H9 (cell line): ENCODE measurements at regions not wholly inside any gene's neighbourhood (a gene's known extent, or its start where the extent isn't known, plus 50 kb on each side); places are given as distances from the start of the nearest gene placed in this dataset.

Source experiments
- DNase-seq: peaks from one replicate; pipeline ENCODE4 v3.0.0-alpha.2; 2017
- H2AFZ ChIP-seq: one replicate; pipeline ENCODE4 v1.6.1; 2013; ENCODE audit warnings: mild to moderate bottlenecking, low read length, control low read depth, moderate library complexity
- H2AK5ac ChIP-seq: 2 replicates; pipeline ENCODE4 v1.6.1; 2013; ENCODE audit warnings: low read length, control low read depth, mixed read lengths; ENCODE audit not compliant: insufficient read length
- H2BK120ac ChIP-seq: one replicate; pipeline ENCODE4 v1.6.1; 2013; ENCODE audit warnings: low read depth, mild to moderate bottlenecking, low read length, control low read depth, inconsistent platforms; ENCODE audit not compliant: poor library complexity, severe bottlenecking
- H2BK12ac ChIP-seq: 2 replicates; pipeline ENCODE4 v1.6.1; 2013; ENCODE audit warnings: low read length, control low read depth, mixed read lengths, low read depth; ENCODE audit not compliant: insufficient read length
- H2BK15ac ChIP-seq: 2 replicates; pipeline ENCODE4 v1.6.1; 2013; ENCODE audit warnings: low read depth, low read length, control low read depth
- H2BK20ac ChIP-seq: one replicate; pipeline ENCODE4 v1.6.1; 2013; ENCODE audit warnings: low read depth, mild to moderate bottlenecking, low read length, control low read depth, inconsistent platforms; ENCODE audit not compliant: poor library complexity, severe bottlenecking
- H2BK5ac ChIP-seq: 2 replicates; pipeline ENCODE4 v1.6.1; 2013; ENCODE audit warnings: low read length, control low read depth, mixed read lengths; ENCODE audit not compliant: insufficient read length
- H3K14ac ChIP-seq: 2 replicates; pipeline ENCODE4 v1.6.1; 2013; ENCODE audit warnings: low read length, control low read depth; ENCODE audit not compliant: insufficient read depth
- H3K18ac ChIP-seq: 2 replicates; pipeline ENCODE4 v1.6.1; 2013; ENCODE audit warnings: low read depth, mild to moderate bottlenecking, mixed read lengths, low read length, control low read depth; ENCODE audit not compliant: insufficient read length
- H3K23ac ChIP-seq: 2 replicates; pipeline ENCODE4 v1.6.1; 2013; ENCODE audit warnings: low read length, control low read depth, mixed read lengths, low read depth; ENCODE audit not compliant: insufficient read length
- H3K23me2 ChIP-seq: 2 replicates; pipeline ENCODE4 v1.6.1; 2013; ENCODE audit warnings: low read depth, mild to moderate bottlenecking, mixed read lengths, low read length, control low read depth; ENCODE audit not compliant: insufficient read length, poor library complexity, severe bottlenecking
- H3K27ac ChIP-seq: 2 replicates; pipeline ENCODE4 v1.5.1; 2013; ENCODE audit warnings: low read length, control low read depth, mixed read lengths, low read depth; ENCODE audit not compliant: insufficient read length
- H3K27me3 ChIP-seq: 2 replicates; pipeline ENCODE4 v1.6.1; 2013; ENCODE audit warnings: low read length, control low read depth, inconsistent platforms; ENCODE audit not compliant: insufficient read depth
- H3K4ac ChIP-seq: 2 replicates; pipeline ENCODE4 v1.6.1; 2013; ENCODE audit warnings: low read depth, mild to moderate bottlenecking, control low read depth, inconsistent platforms, low read length, moderate library complexity
- H3K4me1 ChIP-seq: 2 replicates; pipeline ENCODE4 v1.6.1; 2013; ENCODE audit warnings: low read length, control low read depth, inconsistent platforms; ENCODE audit not compliant: insufficient read depth
- H3K4me2 ChIP-seq: 2 replicates; pipeline ENCODE4 v1.6.1; 2013; ENCODE audit warnings: low read length, control low read depth, mixed read lengths; ENCODE audit not compliant: insufficient read length, insufficient read depth
- H3K56ac ChIP-seq: 2 replicates; pipeline ENCODE4 v1.6.1; 2013; ENCODE audit warnings: low read depth, mild to moderate bottlenecking, mixed read lengths, low read length, control low read depth; ENCODE audit not compliant: insufficient read length
- H3K79me1 ChIP-seq: 2 replicates; pipeline ENCODE4 v1.6.1; 2013; ENCODE audit warnings: low read depth, mild to moderate bottlenecking, moderate library complexity, low read length, control low read depth, inconsistent platforms; ENCODE audit not compliant: insufficient read depth, poor library complexity, severe bottlenecking
- H3K79me2 ChIP-seq: 2 replicates; pipeline ENCODE4 v1.6.1; 2013; ENCODE audit warnings: low read length, control low read depth, inconsistent platforms; ENCODE audit not compliant: insufficient read depth
- H3K9ac ChIP-seq: 2 replicates; pipeline ENCODE4 v1.6.1; 2013; ENCODE audit warnings: low read length, control low read depth, mixed read lengths; ENCODE audit not compliant: insufficient read length; ENCODE audit errors: extremely low read depth
- H3K9me3 ChIP-seq: one replicate; pipeline ENCODE4 v1.6.1; 2013; ENCODE audit warnings: low read depth, low read length, inconsistent platforms; ENCODE audit not compliant: control insufficient read depth
- H3T11ph ChIP-seq: one replicate; pipeline ENCODE4 v1.6.1; 2013; ENCODE audit warnings: mild to moderate bottlenecking, low read length, control low read depth, inconsistent platforms
- H4K20me1 ChIP-seq: one replicate; pipeline ENCODE4 v1.6.1; 2013; ENCODE audit not compliant: control insufficient read depth, insufficient read length, insufficient read depth
- H4K5ac ChIP-seq: 2 replicates; pipeline ENCODE4 v1.6.1; 2013; ENCODE audit warnings: low read depth, mild to moderate bottlenecking, mixed read lengths, low read length, control low read depth; ENCODE audit not compliant: insufficient read length
- H4K8ac ChIP-seq: replicated peaks from 2 replicates; pipeline ENCODE4 v1.6.1; 2013; ENCODE audit warnings: low read length, control low read depth, mixed read lengths, low read depth; ENCODE audit not compliant: insufficient read length
- H4K91ac ChIP-seq: 2 replicates; pipeline ENCODE4 v1.6.1; 2013; ENCODE audit warnings: low read depth, mild to moderate bottlenecking, moderate library complexity, mixed read lengths, low read length, control low read depth; ENCODE audit not compliant: insufficient read length
- H3K27ac Mint-ChIP-seq, 3 experiments: 2 replicates in 2 of 3; 3 replicates in 1 of 3; pipeline ENCODE4 v1.8.0; 2020 to 2021; ENCODE audit warnings: mixed read lengths in 3 of 3, mild to moderate bottlenecking in 1 of 3, moderate library complexity in 1 of 3
- H3K27me3 Mint-ChIP-seq: 2 replicates; pipeline ENCODE4 v1.8.0; 2021; ENCODE audit warnings: low read depth, mild to moderate bottlenecking, moderate library complexity, mixed read lengths
- H3K36me3 Mint-ChIP-seq, 3 experiments: 2 replicates in 2 of 3; 3 replicates in 1 of 3; pipeline ENCODE4 v1.8.0; 2020 to 2021; ENCODE audit warnings: low read depth in 3 of 3, mixed read lengths in 3 of 3; ENCODE audit not compliant: insufficient read depth in 1 of 3
- H3K4me1 Mint-ChIP-seq, 2 experiments: 2 replicates each; pipeline ENCODE4 v1.8.0; 2020; ENCODE audit warnings: mixed read lengths in 2 of 2
- H3K4me3 Mint-ChIP-seq, 2 experiments: 2 replicates in 1 of 2; 3 replicates in 1 of 2; pipeline ENCODE4 v1.8.0; 2020 to 2021; ENCODE audit warnings: mild to moderate bottlenecking in 2 of 2, mixed read lengths in 2 of 2, moderate library complexity in 1 of 2
- H3K9me3 Mint-ChIP-seq, 2 experiments: 2 replicates in 1 of 2; 3 replicates in 1 of 2; pipeline ENCODE4 v1.8.0; 2020; ENCODE audit warnings: mild to moderate bottlenecking in 2 of 2, mixed read lengths in 2 of 2, moderate library complexity in 1 of 2
- WGBS: extraction: QIAGEN DNeasy Blood & Tissue Kit; methylation state at CpG from one replicate; pipeline ENCODE4 v1.1.7; 2013; ENCODE audit warnings: missing lambda C conversion rate, low lambda C conversion rate, mixed read lengths; ENCODE audit not compliant: insufficient read length; ENCODE audit errors: extremely low coverage; 5-methylcytosine and 5-hydroxymethylcytosine counted together
- TF ChIP-seq, protein P1 (sequence below): fragments of 200-600 bp; sonication (generic); conservative IDR thresholded peaks from 3 replicates; pipeline ENCODE4 v1.8.0; 2021; ENCODE audit warnings: antibody characterized with exemption, mild to moderate bottlenecking

DNA sequence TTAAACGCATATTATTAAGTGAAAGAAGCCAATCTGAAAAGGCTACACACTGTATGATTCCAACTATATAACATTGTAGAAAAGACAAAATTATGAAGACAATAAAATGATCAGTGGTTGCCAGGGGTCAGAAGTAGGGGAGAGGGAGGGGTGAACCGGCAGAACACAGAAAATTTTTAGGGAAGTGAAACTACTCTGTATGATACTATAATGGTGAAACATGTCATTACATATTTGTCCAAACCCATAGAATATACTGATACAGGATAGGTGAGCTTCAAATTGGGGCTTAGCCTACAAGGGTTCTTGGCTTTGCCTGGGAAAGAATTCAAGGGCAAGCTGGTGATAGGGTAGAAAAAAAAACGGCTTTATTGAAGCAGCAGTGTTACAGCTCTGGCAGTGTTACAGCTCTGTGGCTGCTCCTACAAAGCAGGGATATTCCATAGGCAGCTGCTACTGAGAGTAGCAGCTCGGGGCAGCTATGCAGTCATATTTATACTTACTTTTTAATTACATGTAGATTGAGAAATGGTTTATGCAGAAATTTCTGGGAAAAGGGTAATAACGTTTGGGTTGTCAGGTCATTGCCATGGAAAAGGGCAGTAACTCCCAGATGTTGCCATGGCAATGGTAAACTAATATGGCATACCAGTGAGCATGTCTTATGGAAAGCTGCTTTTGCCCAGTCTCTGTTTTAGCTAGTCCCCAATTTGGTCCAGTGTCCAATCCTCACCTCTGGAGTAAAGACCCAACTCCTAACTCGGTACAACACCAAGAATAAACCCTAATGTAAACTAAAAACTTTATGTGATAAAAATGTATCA lies 125.1 kb upstream of the SLC25A36 start:
- no peak overlapping the region for H3K4me3 Mint-ChIP-seq
- H3K79me2 ChIP-seq = no peaks in the 10 kb centered on the region
- TF ChIP-seq, protein P1, sequence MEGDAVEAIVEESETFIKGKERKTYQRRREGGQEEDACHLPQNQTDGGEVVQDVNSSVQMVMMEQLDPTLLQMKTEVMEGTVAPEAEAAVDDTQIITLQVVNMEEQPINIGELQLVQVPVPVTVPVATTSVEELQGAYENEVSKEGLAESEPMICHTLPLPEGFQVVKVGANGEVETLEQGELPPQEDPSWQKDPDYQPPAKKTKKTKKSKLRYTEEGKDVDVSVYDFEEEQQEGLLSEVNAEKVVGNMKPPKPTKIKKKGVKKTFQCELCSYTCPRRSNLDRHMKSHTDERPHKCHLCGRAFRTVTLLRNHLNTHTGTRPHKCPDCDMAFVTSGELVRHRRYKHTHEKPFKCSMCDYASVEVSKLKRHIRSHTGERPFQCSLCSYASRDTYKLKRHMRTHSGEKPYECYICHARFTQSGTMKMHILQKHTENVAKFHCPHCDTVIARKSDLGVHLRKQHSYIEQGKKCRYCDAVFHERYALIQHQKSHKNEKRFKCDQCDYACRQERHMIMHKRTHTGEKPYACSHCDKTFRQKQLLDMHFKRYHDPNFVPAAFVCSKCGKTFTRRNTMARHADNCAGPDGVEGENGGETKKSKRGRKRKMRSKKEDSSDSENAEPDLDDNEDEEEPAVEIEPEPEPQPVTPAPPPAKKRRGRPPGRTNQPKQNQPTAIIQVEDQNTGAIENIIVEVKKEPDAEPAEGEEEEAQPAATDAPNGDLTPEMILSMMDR = no peak
- H3K18ac ChIP-seq = no peak overlapping the region
- no peak overlapping the region for H2BK12ac ChIP-seq
- H3K79me1 ChIP-seq = no peaks in the 10 kb centered on the region
- H3K4me1 Mint-ChIP-seq = peaks cover 0 to under 1% of the 10 kb centered on the region in 2 experiments; a peak in 1 of 4 replicates
- no peak overlapping the region for H2BK5ac ChIP-seq
- no peak overlapping the region; a peak in 1 of 7 replicates for H3K27ac Mint-ChIP-seq
- H3K4ac ChIP-seq = no peak overlapping the region
- H3K9ac ChIP-seq = no peak overlapping the region
- no peak overlapping the region for H2BK120ac ChIP-seq
- H2AK5ac ChIP-seq = no peak overlapping the region
- H3K9me3 Mint-ChIP-seq = peaks cover 15 to 17% of the 10 kb centered on the region in 2 experiments
- DNase-seq = no peak
- no peak overlapping the region for H4K8ac ChIP-seq
- H3K36me3 Mint-ChIP-seq = peaks cover 5 to 14% (median 7%) of the 10 kb centered on the region in 3 experiments; a peak in 4 of 7 replicates
- no peak overlapping the region for H3K23ac ChIP-seq
- no peak overlapping the region for H3K4me2 ChIP-seq
- H4K5ac ChIP-seq = no peak overlapping the region
- H3K27me3 ChIP-seq = no peaks in the 10 kb centered on the region
- no peaks in the 10 kb centered on the region for H3K27me3 Mint-ChIP-seq
- no peak overlapping the region for H3K27ac ChIP-seq
- no peak overlapping the region for H2BK15ac ChIP-seq
- no peaks in the 10 kb centered on the region for H4K20me1 ChIP-seq
- H2AFZ ChIP-seq = no peak overlapping the region
- H3K14ac ChIP-seq = no peak overlapping the region
- H3T11ph ChIP-seq = no peak overlapping the region
- no peaks in the 10 kb centered on the region for H3K9me3 ChIP-seq
- no peak overlapping the region for H2BK20ac ChIP-seq
- no peaks in the 10 kb centered on the region for H3K23me2 ChIP-seq
- no peaks in the 10 kb centered on the region for H3K4me1 ChIP-seq
- no CpG with 5 or more reads among the region's 6 CpGs for WGBS
- no peak overlapping the region for H3K56ac ChIP-seq
- no peak overlapping the region for H4K91ac ChIP-seq
